Astrocyte of the cerebellum (primary cell): ENCODE measurements at regions not wholly inside any gene's neighbourhood (a gene's known extent, or its start where the extent isn't known, plus 50 kb on each side); places are given as distances from the start of the nearest gene placed in this dataset.

Experiments used
- DNase-seq: peaks from one replicate; pipeline ENCODE4 v3.0.0-alpha.2; 2011; ENCODE audit warnings: low read depth
- H3K4me3 ChIP-seq: 2 replicates; pipeline ENCODE4 v1.5.1; 2011; ENCODE audit warnings: mild to moderate bottlenecking, low read depth, low read length, moderate library complexity
- in situ Hi-C: cut with HindIII; loops from 2 replicates; pipeline ENCODE4 v1.10.0; 2017; ENCODE audit warnings: low sequenced_read_pairs
- TF ChIP-seq, protein P1 (sequence below): IDR thresholded peaks from 2 replicates; pipeline ENCODE4 v1.5.1; 2012; ENCODE audit warnings: low read length, low read depth, moderate library complexity, mild to moderate bottlenecking; ENCODE audit errors: missing control alignments

DNA sequence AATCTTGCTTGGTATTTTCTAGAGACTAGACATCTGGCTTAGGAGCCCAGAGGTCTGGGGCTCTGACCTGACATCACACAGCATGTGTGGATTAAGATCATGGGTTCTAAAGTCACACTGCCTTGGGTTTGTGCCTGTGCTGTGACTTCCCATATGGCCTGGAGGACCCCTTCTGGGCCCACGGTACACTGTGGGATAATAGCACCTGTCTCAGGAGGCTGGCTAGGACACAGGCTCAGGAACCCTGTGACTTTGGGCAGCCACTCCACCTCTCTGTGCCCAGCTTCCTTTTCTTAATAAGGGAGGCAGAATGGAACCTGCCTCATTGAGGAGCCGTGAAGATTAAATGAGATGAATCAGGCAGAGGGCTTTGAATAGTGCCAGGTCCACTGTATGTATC, 99.2 kb upstream of the B3GAT1 start:
- H3K4me3 ChIP-seq, result no peak overlapping the region
- TF ChIP-seq, protein P1, sequence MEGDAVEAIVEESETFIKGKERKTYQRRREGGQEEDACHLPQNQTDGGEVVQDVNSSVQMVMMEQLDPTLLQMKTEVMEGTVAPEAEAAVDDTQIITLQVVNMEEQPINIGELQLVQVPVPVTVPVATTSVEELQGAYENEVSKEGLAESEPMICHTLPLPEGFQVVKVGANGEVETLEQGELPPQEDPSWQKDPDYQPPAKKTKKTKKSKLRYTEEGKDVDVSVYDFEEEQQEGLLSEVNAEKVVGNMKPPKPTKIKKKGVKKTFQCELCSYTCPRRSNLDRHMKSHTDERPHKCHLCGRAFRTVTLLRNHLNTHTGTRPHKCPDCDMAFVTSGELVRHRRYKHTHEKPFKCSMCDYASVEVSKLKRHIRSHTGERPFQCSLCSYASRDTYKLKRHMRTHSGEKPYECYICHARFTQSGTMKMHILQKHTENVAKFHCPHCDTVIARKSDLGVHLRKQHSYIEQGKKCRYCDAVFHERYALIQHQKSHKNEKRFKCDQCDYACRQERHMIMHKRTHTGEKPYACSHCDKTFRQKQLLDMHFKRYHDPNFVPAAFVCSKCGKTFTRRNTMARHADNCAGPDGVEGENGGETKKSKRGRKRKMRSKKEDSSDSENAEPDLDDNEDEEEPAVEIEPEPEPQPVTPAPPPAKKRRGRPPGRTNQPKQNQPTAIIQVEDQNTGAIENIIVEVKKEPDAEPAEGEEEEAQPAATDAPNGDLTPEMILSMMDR, result no peak
- no peak for DNase-seq
- in situ Hi-C loops, result no loop called here

DNA sequence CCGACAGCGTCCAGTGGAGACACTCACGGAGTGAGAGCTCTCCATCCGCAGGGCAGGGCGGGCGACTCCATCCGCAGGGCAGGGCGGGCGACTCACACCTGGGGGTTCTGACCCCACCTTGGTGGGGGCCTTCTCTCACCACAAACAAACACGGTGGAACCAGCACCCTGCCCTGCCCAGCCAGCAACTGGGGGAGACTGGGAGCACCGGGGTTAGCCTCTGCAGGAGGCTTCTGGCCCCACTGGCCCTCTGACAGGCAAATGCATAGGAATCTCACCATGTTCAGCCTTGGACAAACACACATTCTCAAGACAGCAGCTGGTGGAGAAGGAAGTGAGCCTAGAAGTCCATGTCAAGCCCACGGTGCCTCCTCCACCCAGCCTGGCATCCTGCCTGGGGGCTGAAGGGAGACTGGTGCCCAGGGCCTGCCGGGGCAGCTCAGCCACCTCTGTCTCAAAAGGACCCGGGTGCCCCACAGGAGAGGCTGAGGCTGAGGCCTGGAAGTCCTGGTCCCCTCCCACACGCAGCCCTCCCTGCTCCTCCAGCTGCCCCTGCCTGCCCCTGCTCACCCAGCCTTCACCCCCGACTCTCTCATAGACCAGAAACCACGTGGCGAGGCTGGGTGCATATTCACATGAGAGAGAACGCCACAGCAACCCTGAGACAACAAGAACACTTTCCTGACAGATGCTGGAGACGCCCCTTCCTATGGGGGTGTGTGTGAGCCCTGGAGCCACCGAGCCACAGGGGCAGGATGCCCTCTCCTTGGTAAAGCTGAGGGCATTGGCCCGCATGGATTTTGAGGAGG, 98.4 kb upstream of the B3GAT1 start:
- TF ChIP-seq, protein P1, result no peak
- DNase-seq, result no peak
- no peak overlapping the region for H3K4me3 ChIP-seq
- in situ Hi-C loops, result no loop called here

DNA sequence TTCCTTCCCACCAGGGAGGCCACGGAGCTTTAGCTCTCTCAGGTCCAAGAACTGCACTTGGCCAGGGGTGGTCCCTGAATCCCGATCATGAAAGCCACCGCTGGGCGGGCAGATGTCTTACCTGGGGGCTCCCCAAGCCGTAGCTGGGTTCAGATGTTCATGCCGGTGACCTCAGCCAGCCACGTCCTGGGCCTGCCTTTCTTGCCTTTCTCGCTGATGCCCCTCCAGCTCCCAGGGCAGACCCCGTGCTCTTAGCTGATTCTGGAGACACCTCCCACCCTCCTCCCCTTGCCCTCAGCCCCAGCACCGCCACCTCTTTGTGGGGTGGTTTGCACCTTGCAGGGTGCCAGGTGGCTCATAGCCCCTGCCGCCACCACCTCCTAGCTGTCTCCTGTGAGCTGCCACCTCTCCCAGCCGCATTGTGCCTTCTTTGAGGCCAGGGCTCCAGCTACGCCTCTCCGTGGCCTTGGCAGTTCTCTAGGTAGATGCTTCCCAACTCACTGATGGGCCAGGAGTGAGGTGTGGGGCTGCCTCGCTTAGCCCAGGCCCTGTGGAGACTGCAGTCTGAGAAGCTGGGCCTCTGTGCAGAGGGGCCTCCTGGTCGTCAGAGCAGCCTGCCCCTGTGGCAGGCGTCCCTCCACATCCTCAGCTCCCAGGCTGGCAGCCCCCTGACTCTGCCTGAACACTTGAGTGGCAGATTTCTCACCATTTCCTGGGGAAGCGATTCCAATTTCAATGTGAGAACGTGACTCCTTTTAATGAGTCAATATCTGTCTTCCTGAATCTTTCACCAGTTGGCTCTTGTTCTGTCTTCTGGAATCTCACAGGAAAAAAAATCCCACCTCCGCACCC, 97.6 kb upstream of the B3GAT1 start:
- in situ Hi-C loops, result no loop called here
- no peak for DNase-seq
- TF ChIP-seq, protein P1, result no peak
- H3K4me3 ChIP-seq, result no peak overlapping the region

DNA sequence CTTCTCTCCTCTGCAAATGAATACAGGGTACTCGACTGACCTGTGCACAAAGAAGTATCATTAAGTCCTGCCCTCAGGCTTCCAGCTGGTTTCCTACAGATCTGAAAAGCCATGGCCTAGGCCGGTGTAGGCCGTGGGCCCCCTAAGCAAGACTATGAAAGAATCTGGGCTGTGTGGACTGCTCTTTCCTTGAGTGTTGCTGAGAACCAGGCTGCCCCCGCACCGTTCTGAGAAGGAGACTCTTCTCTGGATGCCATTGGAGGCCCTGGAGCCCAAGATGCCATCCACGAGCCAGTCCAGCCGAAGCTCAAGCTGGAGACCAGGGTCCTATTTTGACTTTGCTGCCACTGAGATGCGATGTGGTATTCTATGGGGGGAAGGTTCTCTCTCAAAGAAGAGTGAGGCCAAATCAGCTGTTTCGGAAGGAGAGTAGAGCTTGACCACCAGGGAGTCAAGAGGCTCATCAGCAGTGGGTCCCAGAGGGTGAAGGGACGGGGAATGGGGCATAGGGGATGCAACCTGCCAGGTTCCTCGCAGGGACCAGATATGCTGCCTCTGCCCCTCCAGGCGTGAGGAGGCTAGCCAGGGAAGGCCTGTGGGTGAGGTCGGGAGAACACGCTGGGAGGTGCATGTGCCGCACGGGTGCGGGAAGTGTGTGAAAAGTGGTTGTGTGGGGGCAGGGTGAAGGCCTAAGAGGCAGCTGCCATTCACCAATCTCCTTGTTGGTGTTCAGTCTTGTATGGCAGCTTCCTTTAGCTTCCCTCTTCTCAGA, 96.4 kb upstream of the B3GAT1 start:
- no peak for DNase-seq
- TF ChIP-seq, protein P1, result no peak
- no peak overlapping the region for H3K4me3 ChIP-seq
- in situ Hi-C loops, result no loop called here

DNA sequence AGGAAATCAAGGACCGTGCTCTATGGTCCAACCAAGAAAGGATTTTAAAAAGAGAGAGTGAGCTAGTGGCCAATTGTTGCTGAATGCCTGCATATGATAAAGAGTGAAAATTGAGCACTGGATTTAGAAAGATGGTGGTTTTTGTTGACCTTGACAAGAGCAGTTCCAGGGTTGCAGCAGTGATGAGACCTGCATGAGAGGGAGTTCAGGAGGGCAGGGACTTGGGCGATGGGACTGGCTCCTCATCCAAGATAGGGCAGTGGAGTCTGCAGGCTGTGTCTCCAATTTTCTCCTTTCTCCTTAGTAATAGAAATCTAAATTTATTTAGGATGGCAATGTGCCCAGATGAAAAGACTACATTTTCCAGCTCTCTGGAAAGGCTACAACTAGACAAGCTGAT, 94.0 kb upstream of the B3GAT1 start:
- in situ Hi-C loops, result no loop called here

More for the DNA sequence above, 94.0 kb upstream of the B3GAT1 start:
- TF ChIP-seq, protein P1, result no peak
- no peak overlapping the region for H3K4me3 ChIP-seq
- DNase-seq, result no peak
